Sigmoid colon (tissue), 4 donors: ENCODE measurements at regions not wholly inside any gene's neighbourhood (a gene's known extent, or its start where the extent isn't known, plus 50 kb on each side); places are given as distances from the start of the nearest gene placed in this dataset.

ENCODE experiments used
- POLR2A ChIP-seq, 2 donors: fragments of 450-650 bp; IDR thresholded peaks; one replicate each; pipeline ENCODE4 v1.6.1; 2016; ENCODE audit warnings: antibody characterized with exemption in 2 of 2, mild to moderate bottlenecking in 2 of 2, moderate library complexity in 2 of 2
- POLR2AphosphoS5 ChIP-seq, 4 donors: sonication (generic); formaldehyde crosslinking; IDR thresholded peaks; one replicate each; pipeline ENCODE4 v1.6.1; 2017; ENCODE audit warnings: antibody characterized with exemption in 4 of 4
- TF ChIP-seq, protein P1 (sequence below), 4 experiments: fragments of 450-650 bp in 3 of 4; fragments of 200-600 bp in 1 of 4; IDR thresholded peaks; one replicate each; pipeline ENCODE4 v1.5.1; 2016 to 2019; ENCODE audit warnings: antibody characterized with exemption in 4 of 4, mild to moderate bottlenecking in 3 of 4, moderate library complexity in 2 of 4

- TF ChIP-seq, protein P1, sequence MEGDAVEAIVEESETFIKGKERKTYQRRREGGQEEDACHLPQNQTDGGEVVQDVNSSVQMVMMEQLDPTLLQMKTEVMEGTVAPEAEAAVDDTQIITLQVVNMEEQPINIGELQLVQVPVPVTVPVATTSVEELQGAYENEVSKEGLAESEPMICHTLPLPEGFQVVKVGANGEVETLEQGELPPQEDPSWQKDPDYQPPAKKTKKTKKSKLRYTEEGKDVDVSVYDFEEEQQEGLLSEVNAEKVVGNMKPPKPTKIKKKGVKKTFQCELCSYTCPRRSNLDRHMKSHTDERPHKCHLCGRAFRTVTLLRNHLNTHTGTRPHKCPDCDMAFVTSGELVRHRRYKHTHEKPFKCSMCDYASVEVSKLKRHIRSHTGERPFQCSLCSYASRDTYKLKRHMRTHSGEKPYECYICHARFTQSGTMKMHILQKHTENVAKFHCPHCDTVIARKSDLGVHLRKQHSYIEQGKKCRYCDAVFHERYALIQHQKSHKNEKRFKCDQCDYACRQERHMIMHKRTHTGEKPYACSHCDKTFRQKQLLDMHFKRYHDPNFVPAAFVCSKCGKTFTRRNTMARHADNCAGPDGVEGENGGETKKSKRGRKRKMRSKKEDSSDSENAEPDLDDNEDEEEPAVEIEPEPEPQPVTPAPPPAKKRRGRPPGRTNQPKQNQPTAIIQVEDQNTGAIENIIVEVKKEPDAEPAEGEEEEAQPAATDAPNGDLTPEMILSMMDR (IDR thresholded peaks at IDR 0.05), result no peak
- no peak for TF ChIP-seq POLR2AphosphoS5 (IDR thresholded peaks at IDR 0.05)
- no peak for TF ChIP-seq POLR2A (IDR thresholded peaks at IDR 0.05)
Observed at GRCh38 chr20:48222595-48223180, 437.4 kb upstream of the SULF2 start.
